Mucosa of rectum (tissue), 2 donors: ENCODE measurements at regions not wholly inside any gene's neighbourhood (a gene's known extent, or its start where the extent isn't known, plus 50 kb on each side); places are given as distances from the start of the nearest gene placed in this dataset.

Experiments
- H3K27ac ChIP-seq, 2 donors: one replicate each; pipeline ENCODE4 v1.7.0; 2013; ENCODE audit warnings: inconsistent platforms in 2 of 2, low read depth in 2 of 2, low read length in 2 of 2
- H3K27me3 ChIP-seq, 2 donors: one replicate each; pipeline ENCODE4 v1.7.0; 2013; ENCODE audit warnings: low read length in 2 of 2; ENCODE audit not compliant: control insufficient read depth in 2 of 2, insufficient read depth in 2 of 2
- H3K36me3 ChIP-seq, 2 donors: one replicate each; pipeline ENCODE4 v1.7.0; 2013; ENCODE audit warnings: low read length in 2 of 2; ENCODE audit not compliant: control insufficient read depth in 2 of 2, insufficient read depth in 2 of 2
- H3K4me1 ChIP-seq, 2 donors: one replicate each; pipeline ENCODE4 v1.7.0; 2013; ENCODE audit warnings: low read length in 2 of 2, mild to moderate bottlenecking in 1 of 2; ENCODE audit not compliant: control insufficient read depth in 2 of 2, insufficient read depth in 2 of 2
- H3K4me3 ChIP-seq, 2 donors: one replicate each; pipeline ENCODE4 v1.7.0; 2013; ENCODE audit warnings: low read length in 2 of 2
- H3K9ac ChIP-seq, 2 donors: one replicate each; pipeline ENCODE4 v1.7.0; 2013; ENCODE audit warnings: low read length in 2 of 2, low read depth in 1 of 2, mild to moderate bottlenecking in 1 of 2
- H3K9me3 ChIP-seq, 2 donors: one replicate each; pipeline ENCODE4 v1.7.0; 2013; ENCODE audit warnings: low read length in 2 of 2; ENCODE audit not compliant: control insufficient read depth in 2 of 2
- donor health status: healthy.
- donor health status: Normal muscosa, but diverticular disease.

DNA sequence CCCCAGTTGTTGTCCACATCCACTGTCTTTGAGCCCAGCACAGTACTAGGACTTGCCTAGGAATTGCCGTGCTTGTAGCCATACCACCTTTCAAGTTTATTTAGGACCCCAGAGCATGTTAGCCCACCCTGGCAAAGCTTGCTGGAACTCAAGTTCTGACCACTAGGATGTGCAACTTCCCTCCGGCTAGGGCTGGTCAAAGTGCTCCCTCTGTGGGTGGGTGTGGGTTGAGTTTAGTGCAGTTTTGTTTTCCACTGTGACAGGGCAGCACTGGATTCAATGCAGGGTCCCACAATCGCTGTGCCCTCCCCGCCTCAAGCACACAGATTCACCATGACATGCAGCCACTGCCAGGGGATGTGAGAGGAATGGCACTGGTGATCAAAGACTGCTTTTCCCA, 96.0 kb downstream of the RASGEF1B start:
- no peak overlapping the region for H3K4me3 ChIP-seq
- H3K4me1 ChIP-seq = no peaks in the 10 kb centered on the region

DNA sequence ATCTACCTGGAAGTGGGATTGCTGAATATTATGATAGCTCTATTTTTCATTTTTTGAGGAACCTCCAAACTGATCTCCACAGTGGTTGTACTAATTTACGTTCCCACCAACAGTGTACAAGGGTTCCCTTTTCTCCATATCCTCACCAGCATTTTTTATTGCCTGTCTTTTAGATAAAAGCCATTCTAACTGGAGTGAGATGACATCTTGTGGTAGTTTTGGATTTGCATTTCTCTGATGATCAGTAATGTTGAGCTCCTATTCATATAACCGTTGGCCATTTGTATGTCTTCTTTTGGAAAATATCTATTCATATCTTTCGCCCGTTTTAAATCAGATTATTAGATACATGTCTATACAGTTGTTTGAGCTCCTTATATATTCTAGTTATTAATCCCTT, 101.8 kb downstream of the RASGEF1B start:
- Histone ChIP-seq H3K9me3 (no peaks in the 10 kb centered on the region), H3K9ac (no peak overlapping the region), H3K27ac (no peak overlapping the region), H3K36me3 (no peaks in the 10 kb centered on the region), H3K4me3 (no peak overlapping the region), H3K27me3 (peaks cover 0 to 3% of the 10 kb centered on the region in 2 donors), H3K4me1 (no peaks in the 10 kb centered on the region)

More for the DNA sequence above, 96.0 kb downstream of the RASGEF1B start:
- no peaks in the 10 kb centered on the region for H3K27me3 ChIP-seq
- no peak overlapping the region for H3K9ac ChIP-seq
- no peak overlapping the region for H3K27ac ChIP-seq
- H3K9me3 ChIP-seq = no peaks in the 10 kb centered on the region
- no peaks in the 10 kb centered on the region for H3K36me3 ChIP-seq

DNA sequence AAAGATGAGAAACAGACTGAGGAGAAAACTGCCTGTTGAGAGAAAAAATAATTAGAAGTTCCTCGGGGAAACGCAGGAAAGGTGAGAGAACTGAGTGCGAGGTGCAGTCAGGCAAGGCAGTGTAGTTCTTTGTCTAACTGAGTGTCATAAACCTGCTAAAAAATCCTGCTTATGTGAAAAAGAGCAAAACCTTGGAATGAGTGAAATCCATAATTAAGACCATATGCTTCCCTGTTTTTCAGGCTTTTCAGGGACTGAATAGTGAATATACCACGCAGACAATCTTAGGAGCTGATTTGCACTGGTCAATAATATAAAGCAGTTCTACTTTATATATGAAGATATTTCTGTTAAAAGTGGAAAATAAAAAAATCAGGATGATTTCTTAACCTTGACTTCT, 104.9 kb downstream of the RASGEF1B start:
- H3K4me3 ChIP-seq = no peak overlapping the region
- no peaks in the 10 kb centered on the region for H3K9me3 ChIP-seq
- no peak overlapping the region for H3K9ac ChIP-seq
- H3K27me3 ChIP-seq = peaks cover 0 to 3% of the 10 kb centered on the region in 2 donors
- H3K27ac ChIP-seq = no peak overlapping the region
- H3K36me3 ChIP-seq = no peaks in the 10 kb centered on the region
- H3K4me1 ChIP-seq = no peaks in the 10 kb centered on the region

DNA sequence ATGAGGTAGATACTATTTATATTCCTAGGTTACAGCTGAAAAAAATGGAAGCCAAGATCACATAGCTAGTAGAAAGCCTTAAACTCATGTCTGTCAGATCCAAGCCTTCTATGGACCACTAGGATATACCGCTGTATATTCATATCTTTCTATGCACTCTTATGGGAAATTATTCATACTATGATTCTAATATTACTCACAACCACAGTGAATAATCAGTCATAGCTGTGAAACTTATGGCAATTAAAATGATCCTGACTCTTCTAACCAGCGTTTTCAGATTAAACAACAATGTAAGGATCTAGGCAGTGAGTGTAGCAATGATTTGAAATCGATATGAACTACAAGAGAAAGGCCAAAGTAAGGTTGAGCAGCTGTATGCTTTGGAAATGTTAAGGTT, 111.0 kb downstream of the RASGEF1B start:
- H3K4me1 ChIP-seq = no peaks in the 10 kb centered on the region
- H3K9me3 ChIP-seq = no peaks in the 10 kb centered on the region
- no peak overlapping the region for H3K4me3 ChIP-seq
- no peaks in the 10 kb centered on the region for H3K36me3 ChIP-seq
- H3K27me3 ChIP-seq = no peaks in the 10 kb centered on the region
- H3K9ac ChIP-seq = no peak overlapping the region
- H3K27ac ChIP-seq = no peak overlapping the region

DNA sequence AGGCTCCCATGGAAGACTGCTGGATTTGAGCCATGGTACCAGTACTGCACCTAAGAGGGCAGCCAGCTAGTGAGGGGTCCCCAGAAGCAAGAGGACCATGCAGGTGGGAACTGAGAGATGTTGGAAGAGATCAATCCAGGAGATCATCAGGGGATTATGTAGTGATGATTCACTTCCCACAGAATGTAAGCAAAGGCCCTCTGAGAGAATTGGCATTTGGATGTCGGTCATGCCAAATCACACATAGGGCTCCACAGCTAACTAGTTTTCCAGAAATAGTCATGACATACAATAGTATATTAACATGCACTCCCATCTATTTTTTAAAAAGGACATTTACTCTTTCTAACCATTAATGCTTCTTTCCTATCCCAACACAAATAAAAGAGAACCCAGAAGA, 112.5 kb downstream of the RASGEF1B start:
- H3K27ac ChIP-seq = no peak overlapping the region
- H3K9me3 ChIP-seq = no peaks in the 10 kb centered on the region
- no peak overlapping the region for H3K9ac ChIP-seq
- no peaks in the 10 kb centered on the region for H3K4me1 ChIP-seq
- H3K36me3 ChIP-seq = no peaks in the 10 kb centered on the region
- H3K27me3 ChIP-seq = no peaks in the 10 kb centered on the region
- no peak overlapping the region for H3K4me3 ChIP-seq

DNA sequence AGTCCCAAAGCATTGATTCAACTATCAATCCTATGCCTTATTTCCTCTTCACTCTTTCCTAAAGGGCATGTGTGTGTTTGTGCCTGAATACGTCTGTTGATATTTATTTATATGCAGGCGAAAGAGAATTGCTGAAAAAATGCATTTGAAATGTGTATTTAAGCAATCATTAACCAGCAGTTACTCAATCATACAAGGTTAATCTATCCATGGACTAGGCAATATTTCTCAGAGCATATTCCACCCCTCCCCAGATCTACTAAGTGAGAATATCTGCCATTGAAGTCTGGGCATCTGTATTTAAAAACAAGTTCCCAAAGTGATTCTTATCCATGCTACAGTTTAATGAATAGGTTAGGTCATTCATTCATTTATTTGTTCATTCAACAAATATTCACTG, 113.6 kb downstream of the RASGEF1B start:
- H3K27ac ChIP-seq = no peak overlapping the region

DNA sequence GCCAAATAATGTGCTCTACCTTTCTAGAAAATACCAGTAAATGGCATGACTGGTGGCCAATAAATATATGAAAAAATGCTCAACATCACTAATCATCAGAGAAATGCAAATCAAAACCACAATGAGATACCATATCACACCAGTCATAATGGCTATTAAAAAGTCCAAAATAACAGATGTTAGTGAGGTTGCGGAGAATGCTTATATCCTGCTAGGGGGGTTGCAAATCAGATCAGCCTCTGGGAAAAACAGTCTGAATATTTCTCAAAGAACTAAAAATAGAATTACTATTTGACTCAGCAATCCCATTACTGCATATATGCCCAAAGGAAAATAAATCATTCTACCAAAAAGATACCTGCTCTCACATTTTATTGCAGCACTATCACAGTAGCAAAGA, 115.1 kb downstream of the RASGEF1B start:
- no peak overlapping the region for H3K9ac ChIP-seq

More for the DNA sequence above, 113.6 kb downstream of the RASGEF1B start:
- H3K27me3 ChIP-seq = no peaks in the 10 kb centered on the region
- no peak overlapping the region for H3K9ac ChIP-seq
- H3K4me3 ChIP-seq = no peak overlapping the region
- no peaks in the 10 kb centered on the region for H3K4me1 ChIP-seq
- H3K36me3 ChIP-seq = no peaks in the 10 kb centered on the region
- no peaks in the 10 kb centered on the region for H3K9me3 ChIP-seq

DNA sequence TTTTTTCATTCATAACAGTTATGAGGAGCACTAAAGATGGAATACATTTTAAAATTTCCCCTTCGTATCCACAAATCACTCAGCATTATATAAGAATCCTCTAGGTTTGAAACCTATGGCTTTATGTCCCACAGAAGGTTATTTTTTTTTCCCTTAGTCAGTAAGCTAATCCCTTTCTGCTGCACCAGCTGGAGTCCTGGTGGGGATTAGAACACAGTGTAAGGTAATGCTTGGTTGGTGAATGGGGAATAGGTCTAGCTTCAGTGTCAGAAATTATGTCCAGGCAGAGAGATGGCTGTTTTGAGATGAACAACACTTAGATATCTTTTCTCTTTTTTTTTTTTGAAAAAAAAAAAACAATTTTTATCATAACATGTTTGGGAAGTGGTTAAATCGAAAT, 116.6 kb downstream of the RASGEF1B start:
- Histone ChIP-seq H3K27ac (no peak overlapping the region), H3K9me3 (no peaks in the 10 kb centered on the region), H3K4me3 (no peak overlapping the region), H3K9ac (no peak overlapping the region), H3K36me3 (no peaks in the 10 kb centered on the region), H3K27me3 (no peaks in the 10 kb centered on the region), H3K4me1 (no peaks in the 10 kb centered on the region)

More for the DNA sequence above, 115.1 kb downstream of the RASGEF1B start:
- no peaks in the 10 kb centered on the region for H3K36me3 ChIP-seq
- no peak overlapping the region for H3K4me3 ChIP-seq
- no peaks in the 10 kb centered on the region for H3K27me3 ChIP-seq
- no peaks in the 10 kb centered on the region for H3K4me1 ChIP-seq
- H3K9me3 ChIP-seq = no peaks in the 10 kb centered on the region
- no peak overlapping the region for H3K27ac ChIP-seq

DNA sequence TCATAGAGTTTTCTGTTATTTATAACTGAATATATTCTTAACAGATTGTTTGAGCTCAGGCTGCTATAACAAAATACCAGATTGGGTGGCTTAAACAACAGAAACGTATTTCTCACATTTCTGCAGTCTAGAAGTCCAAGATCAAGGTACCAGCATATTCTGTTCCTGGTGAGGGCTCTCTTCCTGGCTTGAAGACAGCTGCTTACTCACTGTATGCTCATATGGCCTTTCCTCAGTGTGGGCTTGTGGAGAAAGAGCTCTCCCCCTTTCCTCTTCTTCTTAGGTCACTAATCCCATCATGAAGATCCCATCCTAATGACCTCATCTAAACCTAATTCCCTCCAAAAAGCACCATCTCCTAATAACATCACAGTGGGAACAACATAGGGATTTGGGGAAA, 117.8 kb downstream of the RASGEF1B start:
- Histone ChIP-seq H3K9ac (no peak overlapping the region), H3K36me3 (no peaks in the 10 kb centered on the region), H3K4me1 (no peaks in the 10 kb centered on the region), H3K4me3 (no peak overlapping the region), H3K27me3 (no peaks in the 10 kb centered on the region), H3K27ac (no peak overlapping the region), H3K9me3 (no peaks in the 10 kb centered on the region)

DNA sequence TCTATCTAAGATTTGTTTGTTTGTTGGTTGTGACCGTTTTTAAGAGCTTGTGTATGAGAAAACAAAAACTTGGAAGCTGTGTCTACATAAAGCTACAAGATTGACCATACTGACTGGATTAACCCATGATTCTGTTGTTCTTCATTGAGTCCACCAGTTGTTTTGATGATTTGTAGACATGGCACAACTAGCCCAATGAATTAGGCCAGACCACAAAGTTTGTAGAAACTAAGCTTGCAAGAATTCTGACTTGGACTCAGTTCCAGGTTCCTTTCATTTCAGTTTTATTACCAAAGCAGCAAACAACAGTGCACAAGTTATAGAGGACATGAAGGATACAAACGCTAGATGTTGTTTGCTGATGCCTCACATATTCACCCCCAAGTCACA, 119.3 kb downstream of the RASGEF1B start:
- Histone ChIP-seq H3K27ac (no peak overlapping the region), H3K36me3 (no peaks in the 10 kb centered on the region), H3K9ac (no peak overlapping the region)

More for the DNA sequence above, 119.3 kb downstream of the RASGEF1B start:
- Histone ChIP-seq H3K4me3 (no peak overlapping the region), H3K9me3 (no peaks in the 10 kb centered on the region), H3K27me3 (no peaks in the 10 kb centered on the region), H3K4me1 (no peaks in the 10 kb centered on the region)
